Right renal pelvis (tissue), 4 donors: ENCODE measurements at regions not wholly inside any gene's neighbourhood (a gene's known extent, or its start where the extent isn't known, plus 50 kb on each side); places are given as distances from the start of the nearest gene placed in this dataset.
"Not testable (repeated sequence)": the region's sequence is repeated elsewhere in the genome, so short reads cannot be mapped to it uniquely, and the experiment has no call there.

Source experiments
- DNase-seq, 4 donors: peaks; one replicate each; pipeline ENCODE4 v3.0.0-alpha.2; 2013; ENCODE audit warnings: low read depth in 4 of 4, low spot score in 3 of 4, missing footprints in 1 of 4

DNA sequence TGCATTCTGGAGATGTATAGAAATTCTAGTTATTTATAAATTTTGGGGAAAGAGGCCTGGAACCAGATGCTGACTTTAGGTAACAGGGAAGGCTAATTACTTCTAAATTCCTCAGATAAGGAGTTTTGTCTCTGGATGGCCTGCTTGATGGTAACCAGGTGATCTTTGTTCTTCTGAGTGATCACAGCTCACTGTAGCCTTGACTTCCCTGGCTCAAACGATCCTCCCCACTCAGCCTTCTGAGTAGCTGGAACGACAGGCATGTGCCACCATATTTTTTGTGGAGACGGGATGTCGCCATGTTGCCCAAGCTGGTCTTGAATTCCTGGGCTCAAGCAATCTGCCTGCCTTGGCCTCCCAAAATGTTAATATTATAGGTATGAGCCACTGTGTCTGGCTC lies 54.4 kb upstream of the MSH6 start:
- no peak for DNase-seq

DNA sequence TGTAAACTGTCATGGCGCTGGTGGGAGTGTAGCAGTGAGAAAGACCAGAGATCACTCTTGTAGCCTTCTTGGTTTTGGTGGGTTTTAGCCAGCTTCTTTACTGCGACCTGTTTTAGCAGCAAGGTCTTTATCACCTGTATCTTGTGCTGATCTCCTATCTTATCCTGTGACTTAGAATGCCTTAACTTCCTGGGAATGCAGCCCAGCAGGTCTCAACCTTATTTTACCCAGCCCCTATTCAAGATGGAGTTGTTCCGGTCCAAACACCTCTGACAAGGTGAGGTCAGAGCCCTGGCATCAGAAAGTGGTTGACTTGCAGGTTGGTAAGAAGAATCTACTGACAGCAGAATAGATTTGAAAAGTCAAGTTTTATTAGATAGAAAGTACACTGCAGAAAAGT lies 55.0 kb upstream of the MSH6 start:
- DNase-seq, result no peak

DNA sequence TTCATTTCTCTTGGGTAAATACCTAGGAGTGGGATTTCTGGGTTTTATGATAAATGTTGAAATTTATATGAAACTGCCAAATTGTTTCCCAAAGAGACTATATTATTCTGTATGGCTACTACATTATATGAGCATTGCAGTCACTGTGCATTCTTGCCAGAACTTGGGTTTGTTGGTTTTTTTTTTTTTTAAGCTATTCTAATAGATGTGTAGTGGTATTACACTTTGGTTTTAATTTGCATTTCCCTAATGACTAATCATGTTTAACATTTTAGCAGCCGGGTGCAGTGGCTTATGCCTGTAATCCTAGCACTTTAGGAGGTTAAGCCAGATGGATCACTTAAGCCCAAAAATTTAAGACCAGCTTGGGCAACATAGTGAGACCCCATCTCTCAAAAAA lies 56.0 kb upstream of the MSH6 start:
- DNase-seq, result not testable (repeated sequence)

DNA sequence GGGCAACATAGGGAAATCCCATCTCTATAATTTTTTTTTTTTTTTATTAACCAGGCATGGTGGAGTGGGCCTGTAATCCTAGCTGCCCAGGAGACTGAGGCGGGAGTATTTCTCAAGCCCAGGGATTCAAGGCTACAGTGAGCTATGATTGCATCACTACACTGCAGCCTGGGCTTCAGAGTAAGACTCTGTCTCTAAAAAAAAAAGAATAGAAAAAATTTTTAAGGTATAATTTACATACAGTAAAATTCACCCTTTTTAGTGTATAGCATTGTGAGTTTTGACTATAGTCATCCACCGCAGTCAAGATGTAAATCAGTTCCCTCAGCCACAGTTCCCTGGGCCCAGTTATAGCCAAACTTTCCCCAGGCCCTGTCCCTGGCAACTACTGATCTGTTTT lies 57.1 kb upstream of the MSH6 start:
- no peak for DNase-seq

DNA sequence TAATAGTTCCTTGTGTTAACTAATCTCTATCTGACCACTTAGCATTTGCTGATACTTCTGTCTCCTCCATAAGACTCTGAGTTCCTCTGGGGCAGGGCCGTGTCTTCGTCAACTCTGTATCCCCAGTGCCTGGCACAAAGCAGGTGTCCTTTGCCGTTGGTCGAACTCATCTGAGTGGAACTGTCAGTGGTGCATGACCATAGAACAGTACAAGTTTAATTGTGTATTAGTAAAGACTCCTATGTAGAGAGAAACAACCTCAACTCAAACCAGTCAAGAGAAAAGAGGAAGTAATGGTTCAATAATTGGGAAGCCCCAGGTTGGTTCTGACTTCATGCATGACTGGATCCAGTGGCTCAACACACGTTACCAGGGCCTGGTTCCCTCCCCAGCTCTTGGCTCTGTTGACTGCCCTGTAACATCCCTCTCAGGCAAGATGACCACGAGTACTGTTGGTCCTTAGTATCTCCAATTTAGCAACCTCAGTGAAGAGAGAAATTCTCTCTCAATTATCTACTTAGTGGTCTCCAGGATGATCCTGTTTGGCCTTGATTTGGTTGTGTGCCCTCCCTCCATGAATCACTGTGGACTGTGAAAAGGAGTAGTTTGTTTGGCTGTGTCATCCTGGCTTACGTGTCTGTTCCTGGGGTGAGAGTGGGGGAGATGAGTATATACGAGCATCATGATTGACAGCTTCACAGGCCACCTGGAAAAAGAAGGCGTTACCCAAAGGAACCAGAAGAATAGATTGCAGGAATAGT lies 58.5 kb upstream of the MSH6 start:
- DNase-seq, result no peak

DNA sequence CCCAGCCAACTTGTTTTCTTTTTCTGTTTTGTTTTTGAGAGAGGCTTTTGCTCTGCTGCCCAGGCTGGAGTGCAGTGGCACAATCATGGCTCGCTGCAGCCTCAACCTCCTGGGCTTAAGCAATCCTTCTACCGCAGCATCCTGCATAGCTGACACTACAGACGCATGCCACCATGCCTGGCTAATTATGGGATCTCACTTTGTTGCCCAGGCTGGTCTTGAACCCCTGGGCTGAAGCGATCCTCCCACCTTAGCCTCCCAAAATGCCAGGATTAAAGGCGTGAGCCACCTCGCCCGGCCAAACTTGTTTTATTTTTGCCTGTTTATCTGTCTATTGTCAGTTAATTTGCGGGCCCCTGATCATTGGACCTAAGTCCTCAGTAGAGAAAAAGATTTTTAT lies 61.6 kb upstream of the MSH6 start:
- no peak for DNase-seq

DNA sequence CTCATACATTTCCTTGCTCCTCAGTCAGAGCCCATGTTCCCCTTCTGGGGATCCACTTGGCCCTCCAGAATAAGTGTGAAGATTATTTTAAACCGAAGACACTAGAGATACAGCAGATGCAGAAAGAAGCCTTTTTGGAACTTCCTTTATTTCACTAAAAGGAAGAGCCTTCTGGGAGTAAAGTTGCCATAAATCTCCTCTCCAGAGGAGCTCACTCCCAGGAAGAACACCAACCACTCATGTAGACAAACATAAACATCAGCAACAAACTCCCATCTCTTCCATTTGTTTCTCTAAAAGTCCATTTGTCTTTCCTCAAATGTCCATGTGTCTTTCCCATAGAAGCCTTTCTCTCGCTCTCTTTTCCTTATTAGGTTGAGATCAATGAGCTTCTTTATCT lies 62.4 kb upstream of the MSH6 start:
- no peak for DNase-seq

DNA sequence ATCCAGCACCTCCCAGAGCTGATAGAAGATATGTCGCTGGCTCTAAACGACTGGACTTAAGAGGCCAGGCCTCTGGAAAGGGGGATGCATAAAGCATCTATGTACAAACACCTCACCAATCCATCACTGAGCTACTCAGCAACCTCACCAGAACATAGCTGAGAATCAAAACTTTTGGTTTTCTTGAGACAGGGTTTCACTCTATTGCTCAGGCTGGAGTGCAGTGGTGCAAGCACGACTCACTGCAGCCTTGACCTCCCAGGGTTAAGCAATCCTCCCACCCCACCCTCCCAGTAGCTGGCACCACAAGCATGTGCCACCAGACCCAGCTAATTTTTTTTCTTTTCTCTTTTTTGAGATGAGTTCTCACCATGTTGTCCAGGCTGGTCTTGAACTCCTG lies 62.9 kb upstream of the MSH6 start:
- DNase-seq, result no peak

DNA sequence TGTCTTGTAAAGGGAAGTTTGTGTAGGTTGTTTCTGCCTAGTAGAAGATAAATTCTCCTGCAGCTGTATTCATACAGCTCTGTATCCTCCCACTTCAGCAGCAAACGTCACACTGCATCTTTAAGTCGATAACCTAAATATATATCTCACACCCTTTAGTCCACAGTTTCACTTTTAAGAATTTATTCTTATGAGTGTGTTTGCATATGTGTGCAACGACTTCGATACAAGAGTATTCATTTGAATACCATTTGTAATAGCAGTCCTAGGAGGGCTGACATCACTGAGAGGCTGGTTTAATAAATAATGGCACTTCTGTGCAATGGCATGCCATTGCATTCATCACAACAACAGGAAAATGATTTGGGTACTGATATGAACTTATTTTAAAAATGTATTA lies 63.8 kb upstream of the MSH6 start:
- no peak for DNase-seq

DNA sequence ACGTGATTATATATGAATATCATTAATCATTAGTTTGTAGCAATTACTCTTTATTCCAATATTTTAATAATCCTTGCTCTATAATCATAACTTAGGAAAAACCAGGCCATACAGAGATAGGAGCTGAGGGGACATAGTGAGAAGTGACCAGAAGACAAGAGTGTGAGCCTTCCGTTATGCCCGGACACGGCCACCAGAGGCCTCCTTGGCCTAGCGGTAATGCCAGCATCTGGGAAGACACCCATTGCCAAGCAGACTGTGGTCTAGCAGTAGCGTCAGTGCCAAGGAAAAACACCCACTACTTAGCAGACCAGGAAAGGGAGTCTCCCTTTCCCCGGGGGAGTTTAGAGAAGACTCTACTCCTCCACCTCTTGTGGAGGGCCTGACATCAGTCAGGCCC lies 66.6 kb upstream of the MSH6 start:
- not testable (repeated sequence) for DNase-seq

DNA sequence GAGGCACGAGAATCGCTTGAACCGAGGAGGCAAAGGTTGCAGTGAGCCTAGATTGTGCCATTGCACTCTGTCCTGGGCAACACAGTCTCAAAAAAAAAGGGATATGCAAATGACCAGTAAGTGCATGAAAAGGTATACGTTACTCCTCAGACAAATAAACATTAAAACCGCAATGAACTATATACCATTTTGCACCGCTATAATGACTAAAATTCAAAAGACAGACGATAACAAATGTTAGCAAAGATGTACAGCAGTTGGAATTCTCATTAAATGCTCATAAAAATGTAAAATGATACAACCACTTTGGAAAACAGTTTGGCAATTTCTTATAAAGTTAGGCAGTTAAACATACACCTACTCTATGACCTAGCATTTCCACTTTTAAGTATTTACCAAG lies 67.4 kb upstream of the MSH6 start:
- no peak for DNase-seq

DNA sequence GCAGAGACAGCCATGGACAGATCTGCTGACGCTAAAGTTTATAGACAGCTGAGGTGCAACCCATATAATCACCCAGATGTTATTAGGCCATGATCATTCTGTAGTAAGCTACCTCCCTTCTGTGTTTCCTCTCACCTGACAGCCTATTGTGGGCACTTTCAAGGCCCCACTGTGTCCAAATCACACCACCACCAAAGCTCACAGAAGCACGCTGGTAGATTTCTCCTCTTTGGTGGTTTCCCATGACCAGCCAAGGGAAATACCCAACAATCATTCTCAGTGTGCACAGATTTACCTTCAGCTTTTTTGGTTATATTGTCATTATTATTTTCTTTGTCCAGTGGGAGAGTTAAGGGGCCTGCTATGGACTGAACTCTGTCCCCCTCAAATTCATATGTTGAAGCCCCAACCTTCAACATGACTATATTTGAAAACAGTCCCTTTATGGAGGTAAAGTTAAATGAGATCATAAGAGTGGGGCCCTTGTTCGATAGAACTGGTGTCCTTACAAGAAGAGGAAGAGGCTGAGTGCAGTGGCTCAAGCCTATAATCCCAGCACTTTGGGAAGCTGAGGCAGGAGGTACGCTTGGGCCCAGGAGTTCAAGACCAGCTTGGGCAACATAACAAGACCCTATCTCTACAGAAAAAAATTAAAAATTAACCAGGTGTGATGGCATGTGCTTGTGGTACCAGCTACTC lies 74.0 kb upstream of the MSH6 start:
- no peak for DNase-seq

DNA sequence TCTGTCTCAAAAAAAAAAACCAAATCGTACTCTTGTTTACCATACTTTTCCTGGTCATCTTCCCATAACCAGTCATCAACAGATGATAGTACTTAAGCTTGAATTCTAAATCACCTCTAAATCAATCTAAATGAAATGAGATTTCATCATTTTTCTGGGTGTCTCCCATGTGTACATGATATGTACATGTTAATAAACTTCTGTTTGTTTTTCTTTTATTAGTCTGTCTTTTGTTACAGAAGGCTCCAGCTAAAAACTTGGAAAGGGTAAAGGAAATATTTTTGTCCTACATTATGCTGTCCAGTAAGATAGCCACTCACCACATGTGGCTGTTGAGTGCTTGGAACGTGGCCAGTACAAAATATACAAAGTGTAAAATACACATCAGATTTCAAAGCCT lies 78.7 kb upstream of the MSH6 start:
- DNase-seq, result no peak

DNA sequence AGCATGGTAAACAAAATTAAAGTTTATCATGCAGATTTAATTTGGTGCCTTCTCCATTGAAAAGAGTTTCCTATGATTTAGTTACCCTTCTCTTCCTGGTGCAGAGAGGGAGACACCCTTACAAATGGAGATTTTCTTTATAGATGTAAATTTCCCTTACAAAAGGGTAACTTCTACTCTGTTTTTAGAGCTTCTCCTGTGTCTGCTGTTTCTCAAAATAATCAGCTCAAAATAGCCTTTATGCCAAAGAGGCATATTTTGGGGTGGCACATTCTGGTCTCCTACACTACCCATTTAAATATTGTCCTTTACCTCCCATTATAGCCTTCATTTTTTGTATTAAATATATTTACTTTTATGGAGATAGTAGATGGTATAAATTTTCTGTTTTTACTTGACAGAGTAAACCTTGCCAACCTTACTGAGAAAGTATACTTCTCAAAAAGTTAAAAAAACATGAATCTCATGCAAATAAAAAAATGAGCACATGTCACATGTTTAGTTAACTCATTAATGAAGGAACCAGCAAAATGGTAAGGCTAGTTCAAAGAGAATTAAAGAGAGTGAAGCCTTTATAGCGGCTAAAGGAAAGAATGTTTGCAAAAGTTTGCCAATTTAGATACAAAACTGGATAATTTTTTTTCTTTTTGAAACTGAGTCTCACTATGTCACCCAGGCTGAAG lies 83.3 kb upstream of the MSH6 start:
- DNase-seq, result no peak

DNA sequence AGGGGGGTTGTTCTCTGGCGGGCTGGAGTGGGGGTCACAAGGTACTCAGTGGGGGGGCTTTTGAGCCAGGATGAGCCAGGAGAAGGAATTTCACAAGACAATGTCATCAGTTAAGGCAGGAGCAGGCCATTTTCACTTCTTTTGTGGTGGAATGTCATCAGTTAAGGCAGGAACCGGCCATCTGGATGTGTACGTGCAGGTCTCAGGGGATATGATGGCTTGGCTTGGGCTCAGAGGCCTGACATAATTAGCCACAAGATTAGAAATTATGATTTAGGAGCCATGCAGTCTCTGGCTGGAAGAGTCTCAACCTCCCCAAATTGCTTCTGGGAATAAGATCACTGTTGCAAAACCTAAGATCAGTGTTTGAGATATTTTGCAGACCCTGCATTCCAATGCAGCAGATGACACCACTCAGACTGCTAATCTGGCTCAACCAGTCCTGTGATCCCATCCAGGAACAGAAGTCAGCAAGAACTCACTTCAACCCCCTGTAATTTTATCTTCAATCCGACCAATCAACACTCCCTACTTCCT lies 84.4 kb upstream of the MSH6 start:
- not testable (repeated sequence) for DNase-seq

DNA sequence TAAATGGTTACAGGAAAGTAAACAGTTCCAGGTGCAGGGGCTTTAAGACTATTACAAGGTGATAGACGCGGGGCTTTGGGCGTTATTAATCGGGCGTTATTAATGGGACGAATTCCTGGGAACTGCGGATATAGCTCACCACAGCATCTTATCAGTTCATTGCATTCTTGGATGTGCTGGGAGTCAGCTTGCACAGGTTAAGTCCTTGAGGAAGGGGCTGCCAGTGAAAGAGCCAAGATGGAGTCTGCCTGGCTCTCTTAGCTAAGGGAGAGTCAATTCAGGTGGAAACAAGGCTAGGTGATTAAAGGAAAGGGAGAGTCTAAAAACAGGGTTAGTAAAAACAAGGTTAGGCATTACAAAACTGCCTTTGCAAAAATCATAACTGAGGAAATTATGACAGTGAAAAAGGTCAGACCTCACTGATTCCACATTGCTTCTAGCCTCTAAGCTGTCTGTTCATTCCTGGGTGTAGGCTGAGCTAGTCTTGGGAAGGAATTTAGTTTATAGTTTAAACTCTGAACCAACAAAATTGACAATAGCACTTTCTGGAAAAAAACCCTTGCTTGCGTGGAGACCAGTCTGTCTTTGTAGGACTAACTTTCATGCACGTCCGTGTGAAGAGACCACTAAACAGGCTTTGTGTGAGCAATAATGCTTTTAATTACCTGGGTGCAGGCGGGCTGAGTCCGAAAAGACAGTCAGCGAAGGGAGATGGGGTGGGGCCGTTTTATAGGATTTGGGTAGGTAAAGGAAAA lies 85.1 kb upstream of the MSH6 start:
- DNase-seq, result not testable (repeated sequence)

DNA sequence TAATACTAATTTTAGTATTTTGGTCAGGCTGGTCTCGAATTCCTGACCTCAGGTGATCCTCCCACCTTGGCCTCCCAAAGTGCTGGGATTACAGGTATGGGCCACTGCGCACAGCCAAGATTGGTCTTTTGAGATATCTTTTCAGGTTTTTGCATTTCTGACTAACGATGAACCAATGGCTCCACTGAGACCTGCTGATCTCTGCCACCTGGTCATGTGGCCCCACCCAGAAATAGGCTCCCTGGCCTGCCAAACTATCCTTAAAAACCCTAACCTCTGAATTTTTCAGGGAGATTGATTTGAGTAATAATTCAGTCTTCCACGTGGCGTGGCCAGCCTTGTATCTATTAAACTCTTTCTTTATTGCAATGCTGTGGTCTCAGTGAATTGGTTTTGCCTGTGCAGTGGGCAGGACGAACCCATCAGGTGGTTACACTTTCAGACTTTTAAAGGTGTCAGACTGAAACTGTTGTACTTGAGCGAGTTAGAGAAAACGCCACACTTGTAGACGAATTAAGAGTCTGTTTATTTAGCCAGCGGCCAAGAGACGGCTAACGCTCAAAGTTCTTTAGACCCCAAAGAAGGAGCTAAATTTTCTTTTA lies 85.8 kb upstream of the MSH6 start:
- DNase-seq, result no peak

DNA sequence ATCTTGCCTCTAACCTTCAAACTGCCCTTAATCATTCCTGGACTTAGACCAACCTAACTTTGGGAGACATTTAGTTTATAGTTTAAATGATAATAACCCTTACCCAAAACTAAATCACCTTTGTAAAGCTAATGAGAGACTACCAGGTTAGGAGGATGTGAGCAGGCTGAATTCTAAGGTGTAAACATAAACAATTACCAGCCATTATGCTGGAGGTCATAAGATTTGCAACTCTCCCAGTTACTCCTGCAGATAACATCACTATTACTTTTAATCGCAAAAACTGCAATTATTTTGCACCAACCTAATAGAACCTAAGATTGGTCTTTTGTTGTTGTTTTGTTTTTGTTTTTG lies 86.5 kb upstream of the MSH6 start:
- no peak for DNase-seq

DNA sequence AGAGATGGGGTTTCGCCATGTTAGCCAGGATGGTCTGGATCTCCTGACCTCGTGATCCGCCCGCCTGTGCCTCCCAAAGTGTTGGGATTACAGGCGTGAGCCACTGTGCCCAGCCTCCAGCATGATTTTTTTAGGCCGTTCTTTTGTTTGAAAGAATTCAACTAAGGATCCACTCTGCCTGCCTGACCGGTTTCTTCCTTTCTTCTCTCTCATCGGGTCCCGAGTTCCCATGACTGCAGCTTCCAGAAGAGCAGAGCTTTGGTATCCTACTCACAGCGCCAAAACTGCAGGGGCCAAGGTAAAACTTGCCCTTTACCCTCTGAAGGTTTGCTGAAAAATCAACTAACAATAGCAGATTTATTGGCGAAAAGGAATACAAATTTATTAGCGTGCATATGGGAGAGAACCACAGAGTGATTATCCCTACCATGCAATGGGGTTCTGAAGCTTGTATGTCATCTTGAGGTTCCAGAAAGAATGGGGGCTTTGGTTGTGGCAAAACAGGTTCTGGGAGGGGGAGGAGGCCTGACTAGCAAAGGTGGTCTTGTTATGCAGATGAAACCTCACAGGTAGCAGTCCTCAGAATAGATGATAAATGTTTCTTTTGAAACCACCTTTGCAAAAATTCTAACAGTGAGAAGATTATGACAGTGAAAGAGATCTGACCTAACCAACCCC lies 87.0 kb upstream of the MSH6 start:
- DNase-seq, result no peak

DNA sequence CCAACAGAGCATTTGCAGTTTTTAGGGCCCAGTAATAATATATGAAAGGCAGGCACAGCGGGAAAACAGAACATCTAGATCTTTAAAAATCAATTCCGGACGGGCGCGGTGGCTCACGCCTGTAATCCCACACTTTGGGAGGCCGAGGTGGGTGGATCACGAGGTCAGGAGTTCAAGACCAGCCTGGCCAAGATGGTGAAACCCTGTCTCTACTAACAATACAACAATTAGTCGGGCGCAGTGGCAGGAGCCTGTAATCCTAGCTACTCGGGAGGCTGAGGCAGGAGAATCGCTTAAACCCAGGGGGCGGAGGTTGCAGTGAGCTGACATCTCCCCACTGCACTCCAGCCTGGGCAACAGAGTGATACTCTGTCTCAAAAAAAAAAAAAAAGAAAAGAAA lies 88.5 kb upstream of the MSH6 start:
- not testable (repeated sequence) for DNase-seq
